HL-60 (cell line): ENCODE measurements at regions not wholly inside any gene's neighbourhood (a gene's known extent, or its start where the extent isn't known, plus 50 kb on each side); places are given as distances from the start of the nearest gene placed in this dataset.

ENCODE experiments used
- POLR2AphosphoS5 ChIP-seq: IDR thresholded peaks from 2 replicates; pipeline ENCODE4 v1.6.1; 2012; ENCODE audit warnings: low read depth
- TF ChIP-seq, protein P1 (sequence below): IDR thresholded peaks from one replicate; pipeline ENCODE4 v1.5.1; 2011; ENCODE audit warnings: low read length, control low read depth, inconsistent platforms; ENCODE audit not compliant: insufficient read depth

GRCh38 chr2:220315098-220315823 lies 687.8 kb downstream of the SLC4A3 start:
- TF ChIP-seq, protein P1, sequence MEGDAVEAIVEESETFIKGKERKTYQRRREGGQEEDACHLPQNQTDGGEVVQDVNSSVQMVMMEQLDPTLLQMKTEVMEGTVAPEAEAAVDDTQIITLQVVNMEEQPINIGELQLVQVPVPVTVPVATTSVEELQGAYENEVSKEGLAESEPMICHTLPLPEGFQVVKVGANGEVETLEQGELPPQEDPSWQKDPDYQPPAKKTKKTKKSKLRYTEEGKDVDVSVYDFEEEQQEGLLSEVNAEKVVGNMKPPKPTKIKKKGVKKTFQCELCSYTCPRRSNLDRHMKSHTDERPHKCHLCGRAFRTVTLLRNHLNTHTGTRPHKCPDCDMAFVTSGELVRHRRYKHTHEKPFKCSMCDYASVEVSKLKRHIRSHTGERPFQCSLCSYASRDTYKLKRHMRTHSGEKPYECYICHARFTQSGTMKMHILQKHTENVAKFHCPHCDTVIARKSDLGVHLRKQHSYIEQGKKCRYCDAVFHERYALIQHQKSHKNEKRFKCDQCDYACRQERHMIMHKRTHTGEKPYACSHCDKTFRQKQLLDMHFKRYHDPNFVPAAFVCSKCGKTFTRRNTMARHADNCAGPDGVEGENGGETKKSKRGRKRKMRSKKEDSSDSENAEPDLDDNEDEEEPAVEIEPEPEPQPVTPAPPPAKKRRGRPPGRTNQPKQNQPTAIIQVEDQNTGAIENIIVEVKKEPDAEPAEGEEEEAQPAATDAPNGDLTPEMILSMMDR, result no peak
- TF ChIP-seq POLR2AphosphoS5, result no peak
